ENCODE measurements at regions not wholly inside any gene's neighbourhood (a gene's known extent, or its start where the extent isn't known, plus 50 kb on each side); places are given as distances from the start of the nearest gene placed in this dataset.

DNA sequence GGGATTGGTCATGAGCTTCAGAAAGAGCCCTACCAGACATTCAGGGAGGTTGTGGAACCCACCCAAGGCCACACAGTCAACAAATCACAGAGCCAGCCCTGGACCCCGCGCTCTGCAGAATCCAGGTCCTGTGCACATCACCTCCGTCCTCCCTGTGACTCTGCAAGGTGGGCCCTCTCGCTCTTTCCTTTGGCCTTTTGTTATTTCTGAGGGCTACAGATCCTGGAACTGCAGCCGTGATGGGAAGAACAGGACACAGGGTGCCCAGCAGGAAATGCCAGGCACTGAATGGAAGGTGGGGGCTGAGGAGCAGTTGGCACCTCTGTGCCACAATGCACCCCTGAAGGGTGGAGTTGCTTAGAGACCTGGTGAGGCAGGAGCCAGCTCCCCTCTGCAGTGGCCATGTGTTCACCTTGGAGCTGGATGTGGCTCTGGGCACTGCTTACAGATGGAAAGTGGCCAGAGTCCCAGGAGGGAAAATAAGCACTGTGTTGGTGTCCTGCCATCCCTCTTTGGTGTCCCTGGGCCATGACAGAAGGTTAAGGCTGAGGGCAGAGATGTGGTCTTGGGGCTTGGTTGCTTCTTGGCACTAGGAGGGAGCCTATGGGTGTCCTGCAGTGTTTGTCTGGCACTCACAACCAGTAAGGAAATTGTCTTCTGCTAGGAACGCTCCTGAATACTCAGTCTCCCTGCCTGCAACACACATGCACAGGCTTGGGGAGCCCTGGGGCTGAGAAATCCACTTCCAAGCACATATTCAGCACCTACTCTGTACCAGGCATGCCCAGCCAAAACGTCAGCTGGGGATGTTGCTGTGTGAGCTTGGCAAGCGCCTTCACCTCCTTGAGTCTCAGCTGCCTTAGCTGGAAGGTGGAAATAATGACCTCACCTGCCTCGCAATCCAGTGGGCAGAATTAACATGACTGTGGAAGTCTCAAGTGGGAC, 98.0 kb upstream of the SLC6A6 start:
- Histone ChIP-seq H3K4me3 (no peak overlapping the region), H3K4me1 (ENCODE audit: insufficient read depth) (peaks cover 1% of the 10 kb centered on the region), H3K9me3 (no peaks in the 10 kb centered on the region), H3K27ac (no peak overlapping the region), H3K36me3 (no peaks in the 10 kb centered on the region), H3K27me3 (no peaks in the 10 kb centered on the region)
- intact Hi-C loops (cut with DNase I): no loop called here
- 69 to 83% (median 83%) methylated on average over 9 of the region's 9 CpGs for WGBS, 3 donors
- DNase-seq: no peak
- TF ChIP-seq POLR2A (IDR thresholded peaks at IDR 0.05): no peak
- TF ChIP-seq, protein P1, sequence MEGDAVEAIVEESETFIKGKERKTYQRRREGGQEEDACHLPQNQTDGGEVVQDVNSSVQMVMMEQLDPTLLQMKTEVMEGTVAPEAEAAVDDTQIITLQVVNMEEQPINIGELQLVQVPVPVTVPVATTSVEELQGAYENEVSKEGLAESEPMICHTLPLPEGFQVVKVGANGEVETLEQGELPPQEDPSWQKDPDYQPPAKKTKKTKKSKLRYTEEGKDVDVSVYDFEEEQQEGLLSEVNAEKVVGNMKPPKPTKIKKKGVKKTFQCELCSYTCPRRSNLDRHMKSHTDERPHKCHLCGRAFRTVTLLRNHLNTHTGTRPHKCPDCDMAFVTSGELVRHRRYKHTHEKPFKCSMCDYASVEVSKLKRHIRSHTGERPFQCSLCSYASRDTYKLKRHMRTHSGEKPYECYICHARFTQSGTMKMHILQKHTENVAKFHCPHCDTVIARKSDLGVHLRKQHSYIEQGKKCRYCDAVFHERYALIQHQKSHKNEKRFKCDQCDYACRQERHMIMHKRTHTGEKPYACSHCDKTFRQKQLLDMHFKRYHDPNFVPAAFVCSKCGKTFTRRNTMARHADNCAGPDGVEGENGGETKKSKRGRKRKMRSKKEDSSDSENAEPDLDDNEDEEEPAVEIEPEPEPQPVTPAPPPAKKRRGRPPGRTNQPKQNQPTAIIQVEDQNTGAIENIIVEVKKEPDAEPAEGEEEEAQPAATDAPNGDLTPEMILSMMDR (IDR thresholded peaks at IDR 0.05): no peak
- TF ChIP-seq EP300 (IDR thresholded peaks at IDR 0.05): no peak

DNA sequence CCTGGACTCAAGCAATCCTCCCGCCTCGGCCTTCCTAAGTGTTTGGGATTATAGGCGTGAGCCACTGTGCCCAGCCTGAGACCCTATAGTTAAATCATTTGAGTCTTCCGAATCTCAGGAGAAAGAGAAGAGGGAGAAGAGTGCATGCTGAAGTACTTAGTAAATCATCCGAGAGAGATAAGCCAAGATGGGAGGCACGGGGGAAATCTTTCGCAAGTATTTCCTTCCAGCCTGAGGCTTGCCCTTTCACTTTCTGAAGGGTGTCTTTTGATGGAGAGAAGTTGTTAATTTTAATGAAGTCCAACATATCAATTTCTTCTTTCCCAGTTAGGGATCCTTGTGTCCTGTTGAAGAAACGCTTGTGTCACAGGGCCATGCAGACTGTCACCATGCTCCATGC, 97.1 kb upstream of the SLC6A6 start:
- Histone ChIP-seq H3K4me3 (no peak overlapping the region), H3K27me3 (no peaks in the 10 kb centered on the region), H3K4me1 (ENCODE audit: insufficient read depth) (peaks cover 1% of the 10 kb centered on the region), H3K9me3 (no peaks in the 10 kb centered on the region), H3K27ac (no peak overlapping the region), H3K36me3 (no peaks in the 10 kb centered on the region)
- TF ChIP-seq POLR2A (IDR thresholded peaks at IDR 0.05) (no peak), EP300 (IDR thresholded peaks at IDR 0.05) (no peak)
- TF ChIP-seq, protein P1 (IDR thresholded peaks at IDR 0.05): no peak
- no peak for DNase-seq
- WGBS, 3 donors: 46 to 65% (median 63%) methylated on average over 8 of the region's 8 CpGs
- intact Hi-C loops (cut with DNase I): no loop called here

DNA sequence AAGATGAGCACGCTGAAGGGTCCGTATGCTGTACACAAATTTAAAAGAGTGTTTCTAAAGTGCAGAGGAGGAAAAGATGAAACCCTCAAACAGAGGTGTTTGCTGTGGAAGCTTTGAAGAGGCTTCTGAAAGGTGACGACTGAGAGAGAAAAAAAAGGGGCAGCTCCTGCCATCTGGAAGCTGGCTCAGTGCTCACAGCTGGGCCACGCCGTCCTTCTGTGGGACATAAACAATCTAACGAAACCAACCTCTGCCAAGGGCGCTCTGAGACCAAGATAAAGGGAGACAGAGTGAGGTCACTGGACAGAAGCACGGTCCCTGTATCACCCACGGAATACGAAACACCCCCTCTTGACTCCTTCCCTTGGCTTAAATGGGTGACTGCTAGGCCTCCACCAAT, 96.3 kb upstream of the SLC6A6 start:
- 78 to 91% (median 84%) methylated on average over 10 of the region's 10 CpGs for WGBS, 3 donors

DNA sequence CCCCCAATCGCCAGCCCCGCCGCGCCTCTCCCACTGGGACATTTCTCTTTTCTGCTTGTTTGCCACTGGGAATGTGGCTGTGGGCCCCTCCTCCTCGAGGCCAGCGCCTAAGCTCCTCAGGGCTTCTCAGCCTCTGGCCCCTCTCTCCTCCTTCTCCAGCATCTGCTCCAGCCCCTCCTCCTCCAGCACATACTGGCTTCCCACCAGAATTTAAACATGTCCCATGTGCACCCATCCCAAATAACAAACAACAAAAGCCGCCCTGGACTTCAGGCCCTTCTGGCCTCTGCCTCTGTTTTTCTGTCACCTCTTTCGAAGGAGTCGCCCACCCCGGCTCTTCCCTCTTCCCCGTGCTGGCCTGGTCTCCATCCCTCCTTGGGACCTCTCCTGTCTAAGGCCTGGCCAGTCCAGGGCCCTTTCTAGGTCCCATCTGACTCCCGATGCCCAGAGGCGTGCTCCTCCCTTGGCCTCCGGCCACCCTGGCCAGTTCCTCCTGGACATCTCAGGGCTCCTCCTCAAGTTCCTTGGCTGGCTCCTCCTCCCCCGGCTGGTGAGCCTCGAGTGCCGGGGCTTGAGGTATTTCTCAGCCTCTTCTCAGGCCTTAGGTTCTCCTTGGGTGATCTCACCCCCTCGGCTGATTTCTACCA, 94.6 kb upstream of the SLC6A6 start:
- intact Hi-C loops (cut with DNase I): no loop called here
- 58 to 66% (median 62%) methylated on average over 18 of the region's 18 CpGs for WGBS, 3 donors
- TF ChIP-seq EP300 (IDR thresholded peaks at IDR 0.05): no peak
- TF ChIP-seq, protein P1 (IDR thresholded peaks at IDR 0.05): no peak
- TF ChIP-seq POLR2A (IDR thresholded peaks at IDR 0.05): no peak
- H3K27ac ChIP-seq: no peak overlapping the region
- no peaks in the 10 kb centered on the region for H3K9me3 ChIP-seq
- no peak overlapping the region for H3K4me3 ChIP-seq
- peaks cover 1% of the 10 kb centered on the region for H3K4me1 ChIP-seq (ENCODE audit: insufficient read depth)
- no peaks in the 10 kb centered on the region for H3K27me3 ChIP-seq
- DNase-seq: no peak
- no peaks in the 10 kb centered on the region for H3K36me3 ChIP-seq

More for the DNA sequence above, 96.3 kb upstream of the SLC6A6 start:
- intact Hi-C loops (cut with DNase I): no loop called here
- H3K9me3 ChIP-seq: no peaks in the 10 kb centered on the region
- H3K27ac ChIP-seq: no peak overlapping the region
- DNase-seq: no peak
- H3K27me3 ChIP-seq: no peaks in the 10 kb centered on the region
- H3K36me3 ChIP-seq: no peaks in the 10 kb centered on the region
- peaks cover 1% of the 10 kb centered on the region for H3K4me1 ChIP-seq (ENCODE audit: insufficient read depth)
- TF ChIP-seq POLR2A (IDR thresholded peaks at IDR 0.05) (no peak), EP300 (IDR thresholded peaks at IDR 0.05) (no peak)
- TF ChIP-seq, protein P1 (IDR thresholded peaks at IDR 0.05): no peak
- H3K4me3 ChIP-seq: no peak overlapping the region

Data from ovary (tissue), 7 donors.